ENCODE measurements at regions not wholly inside any gene's neighbourhood (a gene's known extent, or its start where the extent isn't known, plus 50 kb on each side); places are given as distances from the start of the nearest gene placed in this dataset.
A peak's percentile ranks its signal among the peaks of the same experiment; 100 is the strongest.

- Histone ChIP-seq H3K4me3 (ENCODE audit: low read depth, low read length) (no peak overlapping the region), H3K27me3 (ENCODE audit: control insufficient read depth, insufficient read depth, low read length) (no peaks in the 10 kb centered on the region), H3K36me3 (ENCODE audit: control insufficient read depth, insufficient read depth, low read length) (no peaks in the 10 kb centered on the region)
- DNase-seq (ENCODE audit: low read depth), result peak; percentile 96
- no peak for TF ChIP-seq CTCF (IDR thresholded peaks at IDR 0.05; ENCODE audit: insufficient read depth, low read length, poor library complexity, severe bottlenecking)
These were observed 326.6 kb downstream of the MN1 start for GRCh38 chr22:27474711-27475547.

- DNase-seq (ENCODE audit: low read depth), result no peak
- no peak for TF ChIP-seq CTCF (IDR thresholded peaks at IDR 0.05; ENCODE audit: insufficient read depth, low read length, poor library complexity, severe bottlenecking)
- H3K4me3 ChIP-seq (ENCODE audit: low read depth, low read length), result no peak overlapping the region
- no peaks in the 10 kb centered on the region for H3K27me3 ChIP-seq (ENCODE audit: control insufficient read depth, insufficient read depth, low read length)
- H3K36me3 ChIP-seq (ENCODE audit: control insufficient read depth, insufficient read depth, low read length), result no peaks in the 10 kb centered on the region
These were observed 326.0 kb downstream of the MN1 start for GRCh38 chr22:27475548-27475897.

GRCh38 chr22:27476318-27476717 is 325.2 kb downstream of the MN1 start:
- Histone ChIP-seq H3K27me3 (ENCODE audit: control insufficient read depth, insufficient read depth, low read length) (no peaks in the 10 kb centered on the region), H3K4me3 (ENCODE audit: low read depth, low read length) (no peak overlapping the region), H3K36me3 (ENCODE audit: control insufficient read depth, insufficient read depth, low read length) (no peaks in the 10 kb centered on the region)
- TF ChIP-seq CTCF (IDR thresholded peaks at IDR 0.05; ENCODE audit: insufficient read depth, low read length, poor library complexity, severe bottlenecking), result no peak
- no peak for DNase-seq (ENCODE audit: low read depth)

GRCh38 chr22:27476729-27477128 is 324.8 kb downstream of the MN1 start:
- Histone ChIP-seq H3K36me3 (ENCODE audit: control insufficient read depth, insufficient read depth, low read length) (no peaks in the 10 kb centered on the region), H3K27me3 (ENCODE audit: control insufficient read depth, insufficient read depth, low read length) (no peaks in the 10 kb centered on the region), H3K4me3 (ENCODE audit: low read depth, low read length) (no peak overlapping the region)
- TF ChIP-seq CTCF (IDR thresholded peaks at IDR 0.05; ENCODE audit: insufficient read depth, low read length, poor library complexity, severe bottlenecking), result no peak
- DNase-seq (ENCODE audit: low read depth), result peak; percentile 69

- H3K27me3 ChIP-seq (ENCODE audit: control insufficient read depth, insufficient read depth, low read length), result no peaks in the 10 kb centered on the region
- no peaks in the 10 kb centered on the region for H3K36me3 ChIP-seq (ENCODE audit: control insufficient read depth, insufficient read depth, low read length)
- DNase-seq (ENCODE audit: low read depth), result no peak
- TF ChIP-seq CTCF (IDR thresholded peaks at IDR 0.05; ENCODE audit: insufficient read depth, low read length, poor library complexity, severe bottlenecking), result no peak
- H3K4me3 ChIP-seq (ENCODE audit: low read depth, low read length), result no peak overlapping the region
These were observed 324.4 kb downstream of the MN1 start for GRCh38 chr22:27477171-27477570.

- no peak overlapping the region for H3K4me3 ChIP-seq (ENCODE audit: low read depth, low read length)
- H3K36me3 ChIP-seq (ENCODE audit: control insufficient read depth, insufficient read depth, low read length), result no peaks in the 10 kb centered on the region
- H3K27me3 ChIP-seq (ENCODE audit: control insufficient read depth, insufficient read depth, low read length), result no peaks in the 10 kb centered on the region
- DNase-seq (ENCODE audit: low read depth), result no peak
- no peak for TF ChIP-seq CTCF (IDR thresholded peaks at IDR 0.05; ENCODE audit: insufficient read depth, low read length, poor library complexity, severe bottlenecking)
These were observed 321.1 kb downstream of the MN1 start for GRCh38 chr22:27480487-27480886.

Measured in kidney epithelial cell (primary cell).